ENCODE measurements at regions not wholly inside any gene's neighbourhood (a gene's known extent, or its start where the extent isn't known, plus 50 kb on each side); places are given as distances from the start of the nearest gene placed in this dataset.

- Histone ChIP-seq H3K79me2 (ENCODE audit: low read length) (no peaks in the 10 kb centered on the region), H3K27me3 (ENCODE audit: low read length) (no peaks in the 10 kb centered on the region), H3K4me2 (ENCODE audit: low read depth, low read length, poor library complexity, severe bottlenecking) (no peak overlapping the region), H2AFZ (ENCODE audit: low read length) (no peak overlapping the region), H3K9me3 (ENCODE audit: low read length) (no peaks in the 10 kb centered on the region), H3K27ac (ENCODE audit: low read length) (no peak overlapping the region), H3K9me2 (replicated peaks; ENCODE audit: insufficient read depth, low read length) (no peaks in the 10 kb centered on the region), H3K4me3 (ENCODE audit: low read length) (no peak overlapping the region), H4K20me1 (ENCODE audit: insufficient read depth, low read depth, low read length) (no peaks in the 10 kb centered on the region), H3K4me1 (ENCODE audit: low read length) (no peaks in the 10 kb centered on the region), H3K36me3 (ENCODE audit: insufficient read depth, low read length) (no peaks in the 10 kb centered on the region), H3K9ac (ENCODE audit: low read length) (no peak overlapping the region)
- DNase-seq = no peak
These were observed 302.7 kb upstream of the MEOX2 start for GRCh38 chr7:15989194-15989593.

DNA sequence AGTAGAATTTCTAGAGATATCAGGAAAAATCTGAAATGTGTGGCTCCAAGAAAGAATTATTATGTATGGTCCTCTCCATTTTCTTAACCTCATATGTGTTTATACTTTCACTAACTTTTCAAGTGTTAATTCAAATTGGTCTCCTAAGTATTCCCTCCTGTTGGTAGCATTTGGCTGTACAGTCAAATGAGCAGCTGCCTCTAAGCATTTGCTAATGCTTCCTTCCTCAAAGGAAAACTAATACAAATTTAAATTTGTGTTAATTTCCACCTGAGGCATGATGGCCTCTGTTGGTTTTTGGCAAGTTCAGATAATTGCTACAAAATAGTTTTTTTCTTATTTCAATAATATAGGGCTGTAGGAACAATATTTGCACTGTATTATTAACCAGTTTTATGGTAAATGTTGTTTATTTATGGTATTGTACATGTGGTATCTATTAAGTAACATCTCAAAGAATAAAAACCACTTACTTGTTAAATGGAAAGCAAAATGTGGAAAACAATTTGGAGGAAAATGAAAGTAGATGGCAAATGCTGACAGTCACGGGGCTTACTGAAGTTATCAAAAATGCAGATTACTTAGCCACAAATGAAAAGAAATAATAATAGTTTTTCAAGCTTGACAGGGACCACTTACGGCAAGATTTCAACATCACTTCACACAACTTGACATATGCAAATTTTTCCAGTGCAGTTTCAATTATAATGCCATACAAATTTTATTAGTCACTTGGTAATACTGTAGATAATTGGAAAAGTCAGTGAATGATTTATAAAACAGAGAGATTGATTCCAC, 299.3 kb upstream of the MEOX2 start:
- Histone ChIP-seq H3K9me3 (ENCODE audit: low read length) (no peaks in the 10 kb centered on the region), H3K27ac (ENCODE audit: low read length) (no peak overlapping the region), H3K4me3 (ENCODE audit: low read length) (no peak overlapping the region), H3K9me2 (replicated peaks; ENCODE audit: insufficient read depth, low read length) (no peaks in the 10 kb centered on the region), H3K4me1 (ENCODE audit: low read length) (no peaks in the 10 kb centered on the region), H4K20me1 (ENCODE audit: insufficient read depth, low read depth, low read length) (no peaks in the 10 kb centered on the region), H3K27me3 (ENCODE audit: low read length) (no peaks in the 10 kb centered on the region), H2AFZ (ENCODE audit: low read length) (no peak overlapping the region), H3K36me3 (ENCODE audit: insufficient read depth, low read length) (no peaks in the 10 kb centered on the region), H3K79me2 (ENCODE audit: low read length) (no peaks in the 10 kb centered on the region), H3K4me2 (ENCODE audit: low read depth, low read length, poor library complexity, severe bottlenecking) (no peak overlapping the region), H3K9ac (ENCODE audit: low read length) (no peak overlapping the region)
- no peak for DNase-seq

- Histone ChIP-seq H3K79me2 (ENCODE audit: low read length) (no peaks in the 10 kb centered on the region), H3K9me3 (ENCODE audit: low read length) (no peaks in the 10 kb centered on the region), H3K4me2 (ENCODE audit: low read depth, low read length, poor library complexity, severe bottlenecking) (no peak overlapping the region), H3K27ac (ENCODE audit: low read length) (no peak overlapping the region), H3K36me3 (ENCODE audit: insufficient read depth, low read length) (no peaks in the 10 kb centered on the region), H3K4me1 (ENCODE audit: low read length) (no peaks in the 10 kb centered on the region), H3K4me3 (ENCODE audit: low read length) (no peak overlapping the region), H3K27me3 (ENCODE audit: low read length) (no peaks in the 10 kb centered on the region), H3K9me2 (replicated peaks; ENCODE audit: insufficient read depth, low read length) (no peaks in the 10 kb centered on the region), H4K20me1 (ENCODE audit: insufficient read depth, low read depth, low read length) (no peaks in the 10 kb centered on the region), H3K9ac (ENCODE audit: low read length) (no peak overlapping the region), H2AFZ (ENCODE audit: low read length) (no peak overlapping the region)
- no peak for DNase-seq
These were observed 291.2 kb upstream of the MEOX2 start for GRCh38 chr7:15977663-15978062.

GRCh38 chr7:15972862-15973275, 286.4 kb upstream of the MEOX2 start:
- no peak overlapping the region for H2AFZ ChIP-seq (ENCODE audit: low read length)
- no peaks in the 10 kb centered on the region for H4K20me1 ChIP-seq (ENCODE audit: insufficient read depth, low read depth, low read length)
- DNase-seq = no peak
- H3K27ac ChIP-seq (ENCODE audit: low read length) = no peak overlapping the region
- H3K27me3 ChIP-seq (ENCODE audit: low read length) = no peaks in the 10 kb centered on the region
- H3K4me3 ChIP-seq (ENCODE audit: low read length) = no peak overlapping the region
- H3K79me2 ChIP-seq (ENCODE audit: low read length) = no peaks in the 10 kb centered on the region
- H3K9ac ChIP-seq (ENCODE audit: low read length) = no peak overlapping the region
- no peaks in the 10 kb centered on the region for H3K9me3 ChIP-seq (ENCODE audit: low read length)
- H3K9me2 ChIP-seq (replicated peaks; ENCODE audit: insufficient read depth, low read length) = no peaks in the 10 kb centered on the region
- no peaks in the 10 kb centered on the region for H3K4me1 ChIP-seq (ENCODE audit: low read length)
- H3K36me3 ChIP-seq (ENCODE audit: insufficient read depth, low read length) = no peaks in the 10 kb centered on the region
- no peak overlapping the region for H3K4me2 ChIP-seq (ENCODE audit: low read depth, low read length, poor library complexity, severe bottlenecking)

DNA sequence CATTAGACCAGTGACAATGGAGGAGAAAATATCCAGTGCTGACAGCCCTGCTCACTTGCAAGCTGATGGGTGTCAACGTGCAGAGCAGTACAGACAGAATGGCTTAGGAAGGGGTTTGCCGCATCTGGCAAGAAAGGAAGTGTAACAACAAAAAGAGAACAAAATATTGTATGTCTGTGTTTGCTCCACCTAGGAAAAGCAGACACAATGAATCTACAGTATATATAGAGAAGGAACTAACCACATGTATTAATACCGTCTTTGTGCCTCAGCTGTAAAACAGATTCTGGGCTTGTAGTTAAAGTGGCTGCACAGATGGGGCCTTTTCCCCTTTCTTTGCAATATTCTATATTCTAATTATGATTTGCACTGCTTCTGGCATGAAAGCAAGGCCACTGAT, 281.1 kb upstream of the MEOX2 start:
- Histone ChIP-seq H3K4me2 (ENCODE audit: low read depth, low read length, poor library complexity, severe bottlenecking) (no peak overlapping the region), H2AFZ (ENCODE audit: low read length) (no peak overlapping the region), H3K9ac (ENCODE audit: low read length) (no peak overlapping the region), H3K27ac (ENCODE audit: low read length) (no peak overlapping the region), H4K20me1 (ENCODE audit: insufficient read depth, low read depth, low read length) (no peaks in the 10 kb centered on the region), H3K9me2 (replicated peaks; ENCODE audit: insufficient read depth, low read length) (no peaks in the 10 kb centered on the region), H3K4me3 (ENCODE audit: low read length) (no peak overlapping the region), H3K4me1 (ENCODE audit: low read length) (no peaks in the 10 kb centered on the region), H3K79me2 (ENCODE audit: low read length) (no peaks in the 10 kb centered on the region), H3K9me3 (ENCODE audit: low read length) (no peaks in the 10 kb centered on the region), H3K36me3 (ENCODE audit: insufficient read depth, low read length) (no peaks in the 10 kb centered on the region), H3K27me3 (ENCODE audit: low read length) (no peaks in the 10 kb centered on the region)
- no peak for DNase-seq

GRCh38 chr7:15967121-15967520, 280.6 kb upstream of the MEOX2 start:
- no peak for DNase-seq
- H3K9me2 ChIP-seq (replicated peaks; ENCODE audit: insufficient read depth, low read length) = no peaks in the 10 kb centered on the region
- H3K9me3 ChIP-seq (ENCODE audit: low read length) = no peaks in the 10 kb centered on the region
- H3K27ac ChIP-seq (ENCODE audit: low read length) = no peak overlapping the region
- no peak overlapping the region for H3K4me2 ChIP-seq (ENCODE audit: low read depth, low read length, poor library complexity, severe bottlenecking)
- H2AFZ ChIP-seq (ENCODE audit: low read length) = no peak overlapping the region
- H3K9ac ChIP-seq (ENCODE audit: low read length) = no peak overlapping the region
- no peaks in the 10 kb centered on the region for H3K79me2 ChIP-seq (ENCODE audit: low read length)
- no peaks in the 10 kb centered on the region for H4K20me1 ChIP-seq (ENCODE audit: insufficient read depth, low read depth, low read length)
- H3K27me3 ChIP-seq (ENCODE audit: low read length) = no peaks in the 10 kb centered on the region
- no peak overlapping the region for H3K4me3 ChIP-seq (ENCODE audit: low read length)
- no peaks in the 10 kb centered on the region for H3K4me1 ChIP-seq (ENCODE audit: low read length)
- H3K36me3 ChIP-seq (ENCODE audit: insufficient read depth, low read length) = no peaks in the 10 kb centered on the region

DNA sequence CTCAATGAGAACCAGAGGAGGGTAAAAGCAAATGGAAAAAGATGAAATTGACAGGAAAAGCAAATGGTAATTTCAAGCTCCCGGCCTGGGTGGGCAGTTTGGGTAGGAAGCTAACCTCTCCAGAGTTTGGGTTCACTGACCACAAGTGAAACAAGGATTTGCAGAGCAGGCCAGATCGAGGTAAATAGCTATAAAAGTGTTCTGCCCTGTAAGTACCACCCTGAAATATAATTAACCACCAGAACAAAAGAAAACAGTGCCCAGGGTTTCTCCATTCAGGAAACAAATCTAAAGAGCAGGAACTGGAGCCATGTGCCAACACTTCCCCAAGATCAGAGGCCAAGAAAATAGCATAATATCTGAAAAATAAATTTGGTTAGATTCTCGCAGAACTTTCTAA, 276.7 kb upstream of the MEOX2 start:
- H3K4me2 ChIP-seq (ENCODE audit: low read depth, low read length, poor library complexity, severe bottlenecking) = no peak overlapping the region
- H3K79me2 ChIP-seq (ENCODE audit: low read length) = no peaks in the 10 kb centered on the region
- H3K27ac ChIP-seq (ENCODE audit: low read length) = no peak overlapping the region
- DNase-seq = no peak
- H4K20me1 ChIP-seq (ENCODE audit: insufficient read depth, low read depth, low read length) = no peaks in the 10 kb centered on the region
- no peaks in the 10 kb centered on the region for H3K36me3 ChIP-seq (ENCODE audit: insufficient read depth, low read length)
- no peaks in the 10 kb centered on the region for H3K4me1 ChIP-seq (ENCODE audit: low read length)
- H3K9me3 ChIP-seq (ENCODE audit: low read length) = no peaks in the 10 kb centered on the region; the same call in 1 of the 2 replicates
- no peak overlapping the region for H2AFZ ChIP-seq (ENCODE audit: low read length)
- no peaks in the 10 kb centered on the region for H3K9me2 ChIP-seq (replicated peaks; ENCODE audit: insufficient read depth, low read length)
- H3K4me3 ChIP-seq (ENCODE audit: low read length) = no peak overlapping the region
- H3K27me3 ChIP-seq (ENCODE audit: low read length) = no peaks in the 10 kb centered on the region
- no peak overlapping the region for H3K9ac ChIP-seq (ENCODE audit: low read length)

GRCh38 chr7:15954671-15955354, 268.3 kb upstream of the MEOX2 start:
- DNase-seq = no peak
- Histone ChIP-seq H3K36me3 (ENCODE audit: insufficient read depth, low read length) (no peaks in the 10 kb centered on the region), H3K4me2 (ENCODE audit: low read depth, low read length, poor library complexity, severe bottlenecking) (no peak overlapping the region), H3K9ac (ENCODE audit: low read length) (no peak overlapping the region), H4K20me1 (ENCODE audit: insufficient read depth, low read depth, low read length) (no peaks in the 10 kb centered on the region), H3K79me2 (ENCODE audit: low read length) (no peaks in the 10 kb centered on the region), H3K9me2 (replicated peaks; ENCODE audit: insufficient read depth, low read length) (no peaks in the 10 kb centered on the region), H3K4me3 (ENCODE audit: low read length) (no peak overlapping the region), H3K4me1 (ENCODE audit: low read length) (no peaks in the 10 kb centered on the region), H3K27me3 (ENCODE audit: low read length) (no peaks in the 10 kb centered on the region), H3K9me3 (ENCODE audit: low read length) (peaks cover 8% of the 10 kb centered on the region; the same call in 1 of the 2 replicates), H2AFZ (ENCODE audit: low read length) (no peak overlapping the region), H3K27ac (ENCODE audit: low read length) (no peak overlapping the region)

Measured in Karpas-422 (cell line).